Neural cell (in vitro differentiated cells): ENCODE measurements at regions not wholly inside any gene's neighbourhood (a gene's known extent, or its start where the extent isn't known, plus 50 kb on each side); places are given as distances from the start of the nearest gene placed in this dataset.

ENCODE experiments used
- H2AFZ ChIP-seq: fragments of 200-600, 300-800 bp; sonication (generic), shearing (Covaris generic); 2 replicates; pipeline ENCODE4 v1.6.0; 2014; ENCODE audit warnings: low read depth, mild to moderate bottlenecking, antibody characterized with exemption, low read length, moderate library complexity
- H3F3A ChIP-seq: fragments of 200-600 bp; shearing (Covaris generic); 2 replicates; pipeline ENCODE4 v1.6.1; 2016; ENCODE audit warnings: mild to moderate bottlenecking, moderate library complexity, mixed read lengths, antibody characterized with exemption, low read length; ENCODE audit not compliant: insufficient read depth, poor library complexity, severe bottlenecking
- H3K27ac ChIP-seq: fragments of 200-600, 300-800 bp; sonication (generic), shearing (Covaris generic); 2 replicates; pipeline ENCODE4 v1.5.1; 2014; ENCODE audit warnings: mild to moderate bottlenecking, low read length, moderate library complexity
- H3K27me3 ChIP-seq: fragments of 300-800, 200-600 bp; sonication (generic), shearing (Covaris generic); 2 replicates; pipeline ENCODE4 v1.6.0; 2014; ENCODE audit warnings: mild to moderate bottlenecking, low read depth, low read length, moderate library complexity; ENCODE audit not compliant: insufficient read depth
- H3K36me3 ChIP-seq: fragments of 300-800, 200-600 bp; sonication (generic), shearing (Covaris generic); 2 replicates; pipeline ENCODE4 v1.5.1; 2014; ENCODE audit warnings: mild to moderate bottlenecking, antibody characterized with exemption, low read length, moderate library complexity; ENCODE audit not compliant: insufficient read depth
- H3K4me2 ChIP-seq: fragments of 300-800, 200-600 bp; sonication (generic), shearing (Covaris generic); 2 replicates; pipeline ENCODE4 v1.6.0; 2014; ENCODE audit warnings: mild to moderate bottlenecking, low read length
- H3K4me3 ChIP-seq: fragments of 300-800, 200-600 bp; sonication (generic), shearing (Covaris generic); 2 replicates; pipeline ENCODE4 v1.5.1; 2014; ENCODE audit warnings: mild to moderate bottlenecking, low read length, moderate library complexity
- H3K79me2 ChIP-seq: fragments of 200-600 bp; shearing (Covaris generic); replicated peaks from 2 replicates; pipeline ENCODE4 v1.6.0; 2014; ENCODE audit warnings: mild to moderate bottlenecking, low read length, moderate library complexity; ENCODE audit not compliant: insufficient read depth
- H3K9ac ChIP-seq: fragments of 300-800, 200-600 bp; sonication (generic), shearing (Covaris generic); 2 replicates; pipeline ENCODE4 v1.6.1; 2016; ENCODE audit warnings: mild to moderate bottlenecking, low read length, mixed read lengths
- H3K9me2 ChIP-seq: fragments of 200-600 bp; shearing (Covaris generic); 2 replicates; pipeline ENCODE4 v1.6.1; 2016; ENCODE audit warnings: mild to moderate bottlenecking, low read length, mixed read lengths; ENCODE audit not compliant: insufficient read depth
- H3K9me3 ChIP-seq: fragments of 200-600, 300-800 bp; sonication (generic), shearing (Covaris generic); 2 replicates; pipeline ENCODE4 v1.6.1; 2016; ENCODE audit warnings: mild to moderate bottlenecking, mixed run types, low read length, moderate library complexity, mixed read lengths
- H4K20me1 ChIP-seq: fragments of 200-600 bp; shearing (Covaris generic); 2 replicates; pipeline ENCODE4 v1.6.1; 2016; ENCODE audit warnings: mild to moderate bottlenecking, mixed run types; ENCODE audit not compliant: insufficient read depth
- CTCF ChIP-seq: fragments of 450-650 bp; IDR thresholded peaks from 2 replicates; pipeline ENCODE4 v1.5.1; 2014; ENCODE audit warnings: antibody characterized with exemption, mild to moderate bottlenecking, moderate library complexity; ENCODE audit not compliant: poor library complexity, severe bottlenecking
- EP300 ChIP-seq: fragments of 450-650 bp; conservative IDR thresholded peaks from 2 replicates; pipeline ENCODE4 v1.6.1; 2014; ENCODE audit warnings: antibody characterized with exemption, mild to moderate bottlenecking, moderate library complexity; ENCODE audit not compliant: poor library complexity, severe bottlenecking
- EZH2 ChIP-seq: fragments of 200-600, 300-800 bp; shearing (Covaris generic), sonication (generic); IDR thresholded peaks from 2 replicates; pipeline ENCODE4 v1.6.1; 2014; ENCODE audit warnings: antibody characterized with exemption, low read length, borderline replicate concordance, mild to moderate bottlenecking; ENCODE audit not compliant: insufficient read depth, poor library complexity, severe bottlenecking
- MXI1 ChIP-seq: fragments of 450-650 bp; conservative IDR thresholded peaks from 2 replicates; pipeline ENCODE4 v1.6.1; 2014; ENCODE audit warnings: antibody characterized with exemption, mild to moderate bottlenecking; ENCODE audit not compliant: poor library complexity, severe bottlenecking
- POLR2AphosphoS5 ChIP-seq: IDR thresholded peaks from 2 replicates; pipeline ENCODE4 v1.6.1; 2012
- RAD21 ChIP-seq: fragments of 450-650 bp; conservative IDR thresholded peaks from 2 replicates; pipeline ENCODE4 v1.6.1; 2014; ENCODE audit warnings: antibody characterized with exemption, mild to moderate bottlenecking, moderate library complexity
- SMC3 ChIP-seq: fragments of 450-650 bp; conservative IDR thresholded peaks from 2 replicates; pipeline ENCODE4 v1.6.1; 2014; ENCODE audit warnings: antibody characterized with exemption, mild to moderate bottlenecking, moderate library complexity; ENCODE audit not compliant: poor library complexity
- TAF1 ChIP-seq: IDR thresholded peaks from 2 replicates; pipeline ENCODE4 v1.6.1; 2012; ENCODE audit warnings: low read depth
- TF ChIP-seq, protein P1 (sequence below): IDR thresholded peaks from 2 replicates; pipeline ENCODE4 v1.6.1; 2012; ENCODE audit warnings: borderline replicate concordance

DNA sequence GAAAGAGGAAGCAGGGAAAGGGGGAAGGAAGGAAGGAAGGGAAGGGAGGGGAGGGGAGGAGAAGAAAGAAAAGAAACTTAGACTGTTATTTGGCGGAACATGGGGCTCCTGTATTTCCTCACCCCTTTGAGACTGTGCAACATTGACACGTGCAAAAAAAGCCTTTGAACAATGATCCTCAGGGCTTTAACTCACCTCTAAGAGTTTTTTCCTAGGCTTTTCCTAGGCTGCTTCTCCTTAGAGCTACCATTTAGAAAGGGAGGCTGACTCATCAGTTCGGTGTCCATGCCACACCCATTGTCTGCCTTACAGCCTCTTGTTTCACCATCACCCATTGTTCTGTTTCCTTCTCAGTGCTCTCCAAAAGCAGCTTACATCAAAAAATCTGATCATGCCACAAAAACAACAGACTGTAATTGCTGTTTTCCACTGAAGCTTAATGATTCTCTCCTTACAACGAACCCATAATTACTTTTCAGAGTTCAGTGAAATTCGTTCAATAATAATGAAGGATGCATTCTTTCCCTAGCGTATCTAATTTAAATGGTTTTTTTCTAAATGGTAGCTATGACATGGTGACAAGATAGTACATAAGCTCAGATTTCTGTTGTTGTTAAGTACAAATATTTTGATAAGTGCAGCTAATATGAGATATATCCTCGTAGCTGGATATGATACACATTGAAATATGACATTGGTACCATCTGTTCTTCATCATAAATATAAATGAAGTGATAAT is 90.8 kb downstream of the PRLHR start:
- H3K4me2 ChIP-seq: no peak overlapping the region
- H2AFZ ChIP-seq: no peak overlapping the region
- no peak overlapping the region for H3K4me3 ChIP-seq
- H3K9ac ChIP-seq: no peak overlapping the region
- no peaks in the 10 kb centered on the region for H3K9me2 ChIP-seq
- H3F3A ChIP-seq: no peaks in the 10 kb centered on the region
- H3K36me3 ChIP-seq: no peaks in the 10 kb centered on the region
- H3K27me3 ChIP-seq: no peaks in the 10 kb centered on the region
- no peaks in the 10 kb centered on the region for H3K9me3 ChIP-seq
- H3K27ac ChIP-seq: no peak overlapping the region
- no peaks in the 10 kb centered on the region for H4K20me1 ChIP-seq
- H3K79me2 ChIP-seq: no peaks in the 10 kb centered on the region
- no peak for TF ChIP-seq TAF1
- TF ChIP-seq CTCF: no peak
- no peak for TF ChIP-seq EP300
- no peak for TF ChIP-seq POLR2AphosphoS5
- no peak for TF ChIP-seq SMC3
- no peak for TF ChIP-seq EZH2
- no peak for TF ChIP-seq MXI1

- H3K27me3 ChIP-seq: no peaks in the 10 kb centered on the region
- H2AFZ ChIP-seq: no peak overlapping the region
- no peaks in the 10 kb centered on the region for H3K9me3 ChIP-seq
- no peak overlapping the region for H3K4me3 ChIP-seq
- H3K79me2 ChIP-seq: no peaks in the 10 kb centered on the region
- H3K9ac ChIP-seq: no peak overlapping the region
- TF ChIP-seq TAF1 (no peak), EZH2 (no peak)
- no peak overlapping the region for H3K27ac ChIP-seq
- H3K9me2 ChIP-seq: no peaks in the 10 kb centered on the region
- H3F3A ChIP-seq: no peaks in the 10 kb centered on the region
- H3K4me2 ChIP-seq: no peak overlapping the region
- H3K36me3 ChIP-seq: no peaks in the 10 kb centered on the region
- no peaks in the 10 kb centered on the region for H4K20me1 ChIP-seq
Measured at GRCh38 chr10:118504044-118504443, 91.4 kb downstream of the PRLHR start.

DNA sequence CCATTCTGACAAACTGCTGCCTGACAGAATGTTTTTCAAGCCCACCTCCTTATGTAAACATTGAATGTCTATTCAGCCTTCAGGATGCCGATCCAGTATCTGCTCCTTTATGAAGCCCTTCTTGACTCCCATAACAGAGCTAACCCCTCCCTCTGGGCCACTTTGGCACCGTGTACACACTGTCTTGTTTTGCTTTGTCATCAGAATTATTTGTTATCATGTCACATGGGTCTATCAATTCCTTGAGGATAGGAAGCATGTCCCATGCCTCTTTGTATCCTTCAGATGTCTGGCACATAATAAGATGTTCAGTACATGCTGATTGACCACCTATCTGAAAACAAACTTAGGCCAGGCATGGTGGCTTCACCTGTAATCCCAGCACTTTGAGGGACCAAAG is 92.3 kb downstream of the PRLHR start:
- no peak overlapping the region for H3K9ac ChIP-seq

More for the DNA sequence above, 92.3 kb downstream of the PRLHR start:
- H3K4me2 ChIP-seq: no peak overlapping the region
- no peak overlapping the region for H3K27ac ChIP-seq
- no peaks in the 10 kb centered on the region for H4K20me1 ChIP-seq
- no peak overlapping the region for H2AFZ ChIP-seq
- no peaks in the 10 kb centered on the region for H3K36me3 ChIP-seq
- no peaks in the 10 kb centered on the region for H3K9me2 ChIP-seq
- no peaks in the 10 kb centered on the region for H3K27me3 ChIP-seq
- no peak overlapping the region for H3K4me3 ChIP-seq
- no peaks in the 10 kb centered on the region for H3K79me2 ChIP-seq
- no peaks in the 10 kb centered on the region for H3F3A ChIP-seq
- H3K9me3 ChIP-seq: no peaks in the 10 kb centered on the region
- TF ChIP-seq RAD21 (no peak), EP300 (no peak), TAF1 (no peak), MXI1 (no peak), POLR2AphosphoS5 (no peak), CTCF (no peak), EZH2 (no peak)
- TF ChIP-seq, protein P1, sequence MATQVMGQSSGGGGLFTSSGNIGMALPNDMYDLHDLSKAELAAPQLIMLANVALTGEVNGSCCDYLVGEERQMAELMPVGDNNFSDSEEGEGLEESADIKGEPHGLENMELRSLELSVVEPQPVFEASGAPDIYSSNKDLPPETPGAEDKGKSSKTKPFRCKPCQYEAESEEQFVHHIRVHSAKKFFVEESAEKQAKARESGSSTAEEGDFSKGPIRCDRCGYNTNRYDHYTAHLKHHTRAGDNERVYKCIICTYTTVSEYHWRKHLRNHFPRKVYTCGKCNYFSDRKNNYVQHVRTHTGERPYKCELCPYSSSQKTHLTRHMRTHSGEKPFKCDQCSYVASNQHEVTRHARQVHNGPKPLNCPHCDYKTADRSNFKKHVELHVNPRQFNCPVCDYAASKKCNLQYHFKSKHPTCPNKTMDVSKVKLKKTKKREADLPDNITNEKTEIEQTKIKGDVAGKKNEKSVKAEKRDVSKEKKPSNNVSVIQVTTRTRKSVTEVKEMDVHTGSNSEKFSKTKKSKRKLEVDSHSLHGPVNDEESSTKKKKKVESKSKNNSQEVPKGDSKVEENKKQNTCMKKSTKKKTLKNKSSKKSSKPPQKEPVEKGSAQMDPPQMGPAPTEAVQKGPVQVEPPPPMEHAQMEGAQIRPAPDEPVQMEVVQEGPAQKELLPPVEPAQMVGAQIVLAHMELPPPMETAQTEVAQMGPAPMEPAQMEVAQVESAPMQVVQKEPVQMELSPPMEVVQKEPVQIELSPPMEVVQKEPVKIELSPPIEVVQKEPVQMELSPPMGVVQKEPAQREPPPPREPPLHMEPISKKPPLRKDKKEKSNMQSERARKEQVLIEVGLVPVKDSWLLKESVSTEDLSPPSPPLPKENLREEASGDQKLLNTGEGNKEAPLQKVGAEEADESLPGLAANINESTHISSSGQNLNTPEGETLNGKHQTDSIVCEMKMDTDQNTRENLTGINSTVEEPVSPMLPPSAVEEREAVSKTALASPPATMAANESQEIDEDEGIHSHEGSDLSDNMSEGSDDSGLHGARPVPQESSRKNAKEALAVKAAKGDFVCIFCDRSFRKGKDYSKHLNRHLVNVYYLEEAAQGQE: no peak
